Stomach (tissue), 4 donors: ENCODE measurements at regions not wholly inside any gene's neighbourhood (a gene's known extent, or its start where the extent isn't known, plus 50 kb on each side); places are given as distances from the start of the nearest gene placed in this dataset.

Source experiments
- EP300 ChIP-seq: sonication (generic); formaldehyde crosslinking; IDR thresholded peaks from one replicate; pipeline ENCODE4 v1.6.1; 2017; ENCODE audit warnings: antibody characterized with exemption
- POLR2A ChIP-seq, 4 donors: fragments of 450-650 bp; IDR thresholded peaks; one replicate each; pipeline ENCODE4 v1.6.1; 2016; ENCODE audit warnings: antibody characterized with exemption in 4 of 4, control low read depth in 2 of 4, mild to moderate bottlenecking in 1 of 4, moderate library complexity in 1 of 4
- POLR2AphosphoS5 ChIP-seq, 3 donors: sonication (generic); formaldehyde crosslinking; IDR thresholded peaks; one replicate each; pipeline ENCODE4 v1.6.1; 2016; ENCODE audit warnings: antibody characterized with exemption in 3 of 3
- TF ChIP-seq, protein P1 (sequence below), 7 experiments: fragments of 450-650 bp in 4 of 7; fragments of 200-600 bp in 3 of 7; sonication (generic) in 3 of 7; IDR thresholded peaks; one replicate each; pipeline ENCODE4 v1.5.1; 2016 to 2019; ENCODE audit warnings: antibody characterized with exemption in 7 of 7, control low read depth in 2 of 7, mild to moderate bottlenecking in 1 of 7

GRCh38 chr6:119768201-119768600 lies 418.6 kb upstream of the MAN1A1 start:
- no peak for TF ChIP-seq POLR2AphosphoS5 (IDR thresholded peaks at IDR 0.05)
- TF ChIP-seq, protein P1, sequence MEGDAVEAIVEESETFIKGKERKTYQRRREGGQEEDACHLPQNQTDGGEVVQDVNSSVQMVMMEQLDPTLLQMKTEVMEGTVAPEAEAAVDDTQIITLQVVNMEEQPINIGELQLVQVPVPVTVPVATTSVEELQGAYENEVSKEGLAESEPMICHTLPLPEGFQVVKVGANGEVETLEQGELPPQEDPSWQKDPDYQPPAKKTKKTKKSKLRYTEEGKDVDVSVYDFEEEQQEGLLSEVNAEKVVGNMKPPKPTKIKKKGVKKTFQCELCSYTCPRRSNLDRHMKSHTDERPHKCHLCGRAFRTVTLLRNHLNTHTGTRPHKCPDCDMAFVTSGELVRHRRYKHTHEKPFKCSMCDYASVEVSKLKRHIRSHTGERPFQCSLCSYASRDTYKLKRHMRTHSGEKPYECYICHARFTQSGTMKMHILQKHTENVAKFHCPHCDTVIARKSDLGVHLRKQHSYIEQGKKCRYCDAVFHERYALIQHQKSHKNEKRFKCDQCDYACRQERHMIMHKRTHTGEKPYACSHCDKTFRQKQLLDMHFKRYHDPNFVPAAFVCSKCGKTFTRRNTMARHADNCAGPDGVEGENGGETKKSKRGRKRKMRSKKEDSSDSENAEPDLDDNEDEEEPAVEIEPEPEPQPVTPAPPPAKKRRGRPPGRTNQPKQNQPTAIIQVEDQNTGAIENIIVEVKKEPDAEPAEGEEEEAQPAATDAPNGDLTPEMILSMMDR (IDR thresholded peaks at IDR 0.05), result no peak
- no peak for TF ChIP-seq EP300
- no peak for TF ChIP-seq POLR2A (IDR thresholded peaks at IDR 0.05)
